ENCODE measurements at regions not wholly inside any gene's neighbourhood (a gene's known extent, or its start where the extent isn't known, plus 50 kb on each side); places are given as distances from the start of the nearest gene placed in this dataset.

DNA sequence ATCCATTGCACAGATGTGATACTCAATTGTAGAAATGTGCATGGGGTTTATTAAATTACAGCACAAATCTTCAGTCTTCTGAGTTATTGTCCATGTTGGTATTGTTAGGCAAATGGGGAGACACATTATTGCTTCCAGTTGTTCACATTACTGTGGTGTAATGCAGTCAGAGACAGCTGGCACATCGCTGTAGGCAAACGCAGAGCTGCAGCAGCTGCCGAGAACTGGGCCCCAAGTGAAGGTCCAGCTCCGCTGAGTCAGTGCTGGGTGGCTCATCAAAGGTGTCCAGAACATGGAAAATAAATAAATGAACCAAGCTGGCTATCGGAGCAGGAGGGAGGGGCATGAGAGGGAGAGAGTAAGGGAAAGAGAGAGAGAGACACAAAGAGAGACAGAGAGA is 299.1 kb upstream of the OBI1 start (continued):
- TF ChIP-seq RCOR2 (CRISPR knock-in tag; IDR thresholded peaks at IDR 0.05) (no peak), HNF4A (CRISPR knock-in tag; IDR thresholded peaks at IDR 0.05) (no peak), GABPA (IDR thresholded peaks at IDR 0.05; ENCODE audit: low read depth, low read length) (no peak), GABPA (CRISPR knock-in tag; IDR thresholded peaks at IDR 0.05; ENCODE audit: low read depth) (no peak), SMC3 (IDR thresholded peaks at IDR 0.05; ENCODE audit: low read length) (no peak), ZNF335 (CRISPR knock-in tag; IDR thresholded peaks at IDR 0.05) (no peak), ZZZ3 (CRISPR knock-in tag; IDR thresholded peaks at IDR 0.05; ENCODE audit: borderline replicate concordance) (no peak), SSRP1 (CRISPR knock-in tag; IDR thresholded peaks at IDR 0.05) (no peak)
- TF ChIP-seq, protein P1, sequence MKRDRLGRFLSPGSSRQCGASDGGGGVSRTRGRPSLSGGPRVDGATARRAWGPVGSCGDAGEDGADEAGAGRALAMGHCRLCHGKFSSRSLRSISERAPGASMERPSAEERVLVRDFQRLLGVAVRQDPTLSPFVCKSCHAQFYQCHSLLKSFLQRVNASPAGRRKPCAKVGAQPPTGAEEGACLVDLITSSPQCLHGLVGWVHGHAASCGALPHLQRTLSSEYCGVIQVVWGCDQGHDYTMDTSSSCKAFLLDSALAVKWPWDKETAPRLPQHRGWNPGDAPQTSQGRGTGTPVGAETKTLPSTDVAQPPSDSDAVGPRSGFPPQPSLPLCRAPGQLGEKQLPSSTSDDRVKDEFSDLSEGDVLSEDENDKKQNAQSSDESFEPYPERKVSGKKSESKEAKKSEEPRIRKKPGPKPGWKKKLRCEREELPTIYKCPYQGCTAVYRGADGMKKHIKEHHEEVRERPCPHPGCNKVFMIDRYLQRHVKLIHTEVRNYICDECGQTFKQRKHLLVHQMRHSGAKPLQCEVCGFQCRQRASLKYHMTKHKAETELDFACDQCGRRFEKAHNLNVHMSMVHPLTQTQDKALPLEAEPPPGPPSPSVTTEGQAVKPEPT (CRISPR knock-in tag; IDR thresholded peaks at IDR 0.05; ENCODE audit: low read depth) = no peak

DNA sequence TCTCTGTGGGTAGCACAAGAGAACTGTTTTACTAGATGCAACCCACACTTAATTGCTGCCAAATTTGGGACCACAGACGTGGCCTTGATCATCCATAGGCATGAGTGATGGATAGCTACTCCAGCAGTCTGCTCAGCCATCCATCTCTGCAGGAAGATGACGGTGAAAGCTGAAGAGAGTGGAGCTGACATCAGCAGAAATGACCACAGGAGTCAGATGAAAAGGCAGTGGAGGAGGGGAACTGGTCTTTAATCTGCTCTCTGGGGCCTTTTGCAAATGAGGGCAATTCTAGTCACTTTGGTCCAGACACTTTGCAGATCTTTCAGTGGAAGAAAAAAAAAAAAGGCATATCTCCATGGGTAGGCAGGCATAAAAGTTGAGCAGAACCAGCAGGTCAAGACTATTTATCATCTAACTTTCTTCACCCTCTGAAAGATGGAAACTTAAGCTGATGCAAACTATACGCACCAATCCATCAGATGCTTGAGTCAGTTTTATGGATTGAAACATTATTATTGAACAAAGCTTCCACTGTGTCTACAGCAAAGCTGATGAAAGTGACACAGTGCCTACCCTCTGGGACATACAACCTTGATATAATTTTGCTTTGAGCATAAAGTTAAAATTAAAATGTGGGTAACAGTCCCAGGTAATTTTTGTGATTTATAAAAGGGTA is 281.6 kb upstream of the OBI1 start:
- Histone ChIP-seq H3K27ac (ENCODE audit: extremely low read length, insufficient read depth, low read length) (no peak overlapping the region), H4K20me1 (ENCODE audit: insufficient read depth, low read length) (no peaks in the 10 kb centered on the region), H3K4me1 (ENCODE audit: insufficient read depth, low read length) (no peaks in the 10 kb centered on the region), H3K36me3 (replicated peaks in 1 of 2; ENCODE audit: control insufficient read depth in 1 of 2, insufficient read depth in 2 of 2, low read length in 2 of 2) (no peaks in the 10 kb centered on the region), H2AFZ (ENCODE audit: low read length) (no peak overlapping the region), H3K4me2 (ENCODE audit: low read depth, low read length) (no peak overlapping the region), H3K79me2 (ENCODE audit: insufficient read depth, low read length) (no peaks in the 10 kb centered on the region), H3K27me3 (ENCODE audit: control insufficient read depth in 1 of 2, insufficient read depth in 2 of 2, low read length in 2 of 2) (no peaks in the 10 kb centered on the region), H3K9ac (ENCODE audit: insufficient read depth, low read depth, low read length) (no peak overlapping the region), H3K4me3 (replicated peaks in 1 of 3; ENCODE audit: insufficient read depth in 1 of 3, low read depth in 2 of 3, low read length in 3 of 3) (no peak overlapping the region), H3K9me3 (ENCODE audit: low read length) (no peaks in the 10 kb centered on the region)
- no TSS peak for BruUV-seq (replicated peaks)
- DNase-seq (ENCODE audit: low spot score) (no peak), FAIRE-seq (no peak), ATAC-seq (no peak)
- TF ChIP-seq ZNF792 (CRISPR knock-in tag; IDR thresholded peaks at IDR 0.05) = no peak
- peak; percentile 36; the same call in 1 of the 2 replicates for TF ChIP-seq MAFF (IDR thresholded peaks at IDR 0.05; ENCODE audit: low read depth, low read length)
- peak; percentile 51 to 79; a peak in 3 of 4 replicates for TF ChIP-seq MAFK (conservative IDR thresholded peaks at IDR 0.05 in 1 of 2, IDR thresholded peaks at IDR 0.05 in 1 of 2; ENCODE audit: low read length in 2 of 2)
- intact Hi-C loops (cut with micrococcal nuclease; ENCODE audit: unreplicated experiment) = no loop called here
- 15% methylated on average over 3 of the region's 3 CpGs for WGBS (ENCODE audit: low lambda C conversion rate)
- in situ Hi-C loops (cut with HindIII; ENCODE audit: extremely low pct_ligation_motif_present, low pct_unique_long_range_greater_than_20kb) = no loop called here
- ChIA-PET CTCF (ENCODE audit: low intra/inter-chr PET ratio, low total read pairs) (no interaction called here), POLR2A (no interaction called here)
